IPS-18c (cell line): ENCODE measurements at regions not wholly inside any gene's neighbourhood (a gene's known extent, or its start where the extent isn't known, plus 50 kb on each side); places are given as distances from the start of the nearest gene placed in this dataset.

ENCODE experiments used
- H3K4me3 ChIP-seq: 2 replicates; pipeline ENCODE4 v1.7.0; 2013; ENCODE audit warnings: low read depth, mild to moderate bottlenecking, low read length, moderate library complexity; ENCODE audit not compliant: insufficient read depth
- H3K9me3 ChIP-seq: one replicate; pipeline ENCODE4 v1.6.1; 2013; ENCODE audit warnings: mild to moderate bottlenecking, low read length, moderate library complexity; ENCODE audit not compliant: control insufficient read depth, insufficient read depth

- no peak overlapping the region for H3K4me3 ChIP-seq
- no peaks in the 10 kb centered on the region for H3K9me3 ChIP-seq
These were observed 54.0 kb upstream of the STMND1 start for GRCh38 chr6:17047889-17048288.

GRCh38 chr6:17045581-17046322 lies 56.1 kb upstream of the STMND1 start:
- H3K4me3 ChIP-seq: no peak overlapping the region
- no peaks in the 10 kb centered on the region for H3K9me3 ChIP-seq

GRCh38 chr6:17043148-17043522 lies 58.7 kb upstream of the STMND1 start:
- no peak overlapping the region for H3K4me3 ChIP-seq
- no peaks in the 10 kb centered on the region for H3K9me3 ChIP-seq

GRCh38 chr6:17042422-17043147 lies 59.3 kb upstream of the STMND1 start:
- H3K9me3 ChIP-seq: no peaks in the 10 kb centered on the region
- H3K4me3 ChIP-seq: no peak overlapping the region

DNA sequence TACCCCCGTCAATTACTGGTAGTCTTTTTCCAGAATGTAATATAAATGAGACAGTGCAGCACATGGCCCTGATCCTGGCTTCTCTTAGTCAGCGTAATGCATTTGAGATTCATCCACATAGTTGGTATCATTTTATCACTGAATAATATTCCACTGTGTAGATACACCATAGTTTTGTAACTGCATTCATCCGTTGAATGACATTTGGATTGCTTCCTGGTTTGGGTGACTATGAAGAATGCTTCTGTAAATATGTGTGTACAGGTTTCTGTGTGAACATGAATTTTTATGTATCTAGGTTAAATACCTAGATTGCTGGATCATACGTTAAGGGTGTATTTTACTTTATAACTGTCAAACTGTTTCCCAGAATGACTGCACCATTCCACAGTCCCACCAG lies 62.6 kb upstream of the STMND1 start:
- Histone ChIP-seq H3K9me3 (no peaks in the 10 kb centered on the region), H3K4me3 (no peak overlapping the region)

DNA sequence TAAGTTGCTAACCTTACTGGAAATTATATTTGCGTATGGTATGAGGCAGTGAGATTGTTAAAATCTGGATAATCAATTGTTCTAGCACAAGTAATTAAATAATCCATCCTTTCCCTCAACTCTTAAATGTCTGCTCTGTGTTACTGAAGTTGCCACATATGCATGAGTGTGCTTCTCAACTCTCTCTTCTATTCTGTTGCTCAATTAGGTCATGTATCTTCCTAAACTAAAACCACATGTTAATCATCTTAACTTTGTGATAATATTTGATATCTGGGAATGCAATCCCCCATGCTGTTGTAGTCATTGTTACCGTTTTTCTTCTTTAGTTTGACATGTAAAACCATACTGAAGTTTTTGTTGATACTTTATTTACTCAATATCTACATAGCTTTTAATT lies 63.5 kb upstream of the STMND1 start:
- no peaks in the 10 kb centered on the region for H3K9me3 ChIP-seq
- H3K4me3 ChIP-seq: no peak overlapping the region

GRCh38 chr6:17036065-17036393 lies 65.8 kb upstream of the STMND1 start:
- peaks cover 2% of the 10 kb centered on the region for H3K9me3 ChIP-seq
- H3K4me3 ChIP-seq: no peak overlapping the region

DNA sequence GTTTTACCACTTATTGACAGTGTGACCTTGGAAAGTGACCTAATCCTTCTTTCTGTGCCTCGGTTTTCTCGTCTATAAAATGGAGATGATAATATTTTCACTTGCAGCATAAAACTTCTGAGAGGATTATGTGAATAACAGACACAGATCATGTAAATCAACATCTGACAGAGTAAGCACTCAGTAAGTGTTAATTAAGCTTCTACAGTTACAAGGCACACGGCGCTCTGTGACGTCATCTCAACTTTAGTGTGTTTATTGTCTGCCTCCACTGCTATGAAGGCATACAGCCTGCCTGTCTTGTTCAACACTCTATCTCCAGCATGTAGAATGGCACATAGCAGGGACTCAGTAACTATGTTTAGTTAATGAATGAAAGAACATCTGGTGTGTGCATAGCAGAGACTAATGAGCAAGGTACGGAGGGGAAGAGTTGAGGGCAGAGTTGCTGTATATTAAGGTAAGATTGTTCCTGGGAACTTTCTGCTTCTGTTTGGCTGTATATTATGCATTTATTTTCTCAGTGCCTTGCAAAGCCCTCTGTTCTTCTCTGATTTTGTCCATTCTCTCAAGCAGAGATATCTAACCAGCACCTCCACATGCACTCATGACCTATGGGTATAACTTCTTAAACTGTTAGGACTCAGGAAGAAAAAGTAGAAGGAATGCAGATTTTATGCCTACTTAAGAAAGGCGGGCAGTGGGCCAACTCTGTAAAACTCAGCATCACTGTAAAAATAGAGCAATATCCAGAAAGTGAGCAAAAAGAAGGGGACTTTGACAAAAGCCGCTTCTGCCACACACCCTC lies 66.4 kb upstream of the STMND1 start:
- H3K4me3 ChIP-seq: no peak overlapping the region

DNA sequence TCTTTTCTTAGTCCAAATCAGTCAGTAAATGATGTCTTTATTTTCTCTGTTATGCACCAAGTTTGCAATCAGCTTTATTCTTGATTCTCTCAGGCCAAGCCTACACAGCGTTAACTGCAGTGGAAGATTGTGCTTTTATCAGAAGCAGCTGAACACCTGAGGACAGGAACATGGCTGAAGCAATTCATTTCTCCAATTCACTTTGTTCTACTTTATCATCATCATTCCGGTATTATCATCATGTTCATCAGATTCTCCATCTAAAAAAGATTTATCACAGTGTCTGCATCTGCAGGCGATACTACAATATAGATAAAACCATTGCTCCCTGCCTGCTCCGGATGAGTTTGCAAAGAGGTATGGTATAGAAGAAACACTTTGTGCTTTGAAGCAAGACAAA lies 68.1 kb upstream of the STMND1 start:
- Histone ChIP-seq H3K9me3 (peaks cover 2% of the 10 kb centered on the region), H3K4me3 (no peak overlapping the region)

More for the DNA sequence above, 66.4 kb upstream of the STMND1 start:
- H3K9me3 ChIP-seq: peaks cover 2% of the 10 kb centered on the region

GRCh38 chr6:17032988-17033634 lies 68.7 kb upstream of the STMND1 start:
- H3K9me3 ChIP-seq: peaks cover 2% of the 10 kb centered on the region
- no peak overlapping the region for H3K4me3 ChIP-seq

DNA sequence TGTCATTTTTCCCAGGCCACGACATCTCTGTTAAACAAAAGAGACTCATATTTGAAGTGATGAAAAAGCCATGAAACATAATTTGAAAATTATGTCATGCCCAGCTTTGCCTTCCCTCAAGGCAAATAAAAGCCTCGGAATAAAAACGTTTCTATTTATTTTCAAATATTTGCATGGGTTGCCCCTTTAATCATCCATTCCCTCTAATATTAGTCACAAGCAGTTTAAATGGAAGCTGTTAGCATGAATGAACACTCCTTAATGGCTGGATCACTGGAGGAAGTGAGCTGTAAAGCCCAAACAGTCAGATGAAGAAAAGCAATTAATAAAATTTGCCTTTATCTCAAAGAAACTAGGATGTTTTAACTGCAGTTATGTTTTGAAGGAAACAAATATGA lies 69.3 kb upstream of the STMND1 start:
- Histone ChIP-seq H3K4me3 (no peak overlapping the region), H3K9me3 (peaks cover 2% of the 10 kb centered on the region)

- H3K9me3 ChIP-seq: peaks cover 2% of the 10 kb centered on the region
These were observed 69.9 kb upstream of the STMND1 start for GRCh38 chr6:17031961-17032360.

DNA sequence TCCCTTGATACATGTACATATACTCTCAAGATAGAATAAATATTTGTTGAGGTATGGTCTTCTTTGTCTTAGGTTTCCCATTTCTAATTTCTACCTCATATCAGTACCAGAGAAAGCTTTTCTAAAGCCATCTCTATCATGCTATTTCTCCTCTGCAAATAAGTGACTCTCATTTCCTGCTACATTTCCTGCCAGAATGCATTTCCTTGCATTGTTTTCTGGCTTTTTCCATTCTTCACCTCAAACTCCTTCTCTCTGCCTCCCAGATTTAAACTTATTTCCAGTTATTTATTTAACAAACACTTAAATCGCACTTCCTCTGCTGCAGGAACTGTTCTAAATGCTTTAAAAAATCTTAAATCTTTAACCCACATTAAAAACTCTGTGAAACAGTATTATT lies 74.4 kb upstream of the STMND1 start:
- peaks cover 5% of the 10 kb centered on the region for H3K9me3 ChIP-seq
- no peak overlapping the region for H3K4me3 ChIP-seq

More at GRCh38 chr6:17031961-17032360, 69.9 kb upstream of the STMND1 start:
- no peak overlapping the region for H3K4me3 ChIP-seq

DNA sequence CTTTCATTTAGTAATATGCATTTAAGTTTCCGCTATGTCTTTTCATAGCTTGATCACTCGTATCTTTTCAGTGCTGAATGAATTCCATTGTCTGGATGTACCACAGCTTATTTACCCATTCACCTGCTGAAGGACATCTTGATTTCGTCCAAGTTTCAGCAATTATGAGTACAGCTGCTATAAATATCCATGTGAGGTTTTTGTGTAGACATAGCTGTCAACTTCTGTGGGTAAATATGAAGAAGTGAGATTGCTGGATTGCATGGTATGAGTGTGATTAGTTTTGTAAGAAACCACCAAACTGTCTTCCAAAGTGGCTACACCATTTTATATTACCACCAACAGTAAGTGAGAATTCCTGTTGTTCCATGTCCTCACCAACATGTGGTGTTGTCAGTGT lies 79.2 kb upstream of the STMND1 start:
- no peak overlapping the region for H3K4me3 ChIP-seq
- peaks cover 8% of the 10 kb centered on the region for H3K9me3 ChIP-seq

DNA sequence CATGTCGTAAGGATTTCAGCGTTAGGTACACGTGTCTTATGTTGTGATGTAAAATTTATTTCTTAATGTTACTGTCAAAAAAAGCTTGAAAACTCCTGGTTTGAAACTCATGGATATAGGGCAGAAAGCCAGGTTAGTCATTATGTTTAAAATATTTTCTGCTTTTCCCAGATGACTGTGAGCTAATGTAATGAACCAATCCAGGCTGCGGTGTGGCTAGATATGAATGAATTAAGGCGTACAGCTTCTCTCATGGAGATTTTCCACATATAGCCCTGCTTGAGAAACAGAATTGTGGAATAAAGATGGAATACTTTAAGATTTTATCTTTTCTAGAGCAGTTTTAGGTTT lies 80.3 kb upstream of the STMND1 start:
- peaks cover 8% of the 10 kb centered on the region for H3K9me3 ChIP-seq

DNA sequence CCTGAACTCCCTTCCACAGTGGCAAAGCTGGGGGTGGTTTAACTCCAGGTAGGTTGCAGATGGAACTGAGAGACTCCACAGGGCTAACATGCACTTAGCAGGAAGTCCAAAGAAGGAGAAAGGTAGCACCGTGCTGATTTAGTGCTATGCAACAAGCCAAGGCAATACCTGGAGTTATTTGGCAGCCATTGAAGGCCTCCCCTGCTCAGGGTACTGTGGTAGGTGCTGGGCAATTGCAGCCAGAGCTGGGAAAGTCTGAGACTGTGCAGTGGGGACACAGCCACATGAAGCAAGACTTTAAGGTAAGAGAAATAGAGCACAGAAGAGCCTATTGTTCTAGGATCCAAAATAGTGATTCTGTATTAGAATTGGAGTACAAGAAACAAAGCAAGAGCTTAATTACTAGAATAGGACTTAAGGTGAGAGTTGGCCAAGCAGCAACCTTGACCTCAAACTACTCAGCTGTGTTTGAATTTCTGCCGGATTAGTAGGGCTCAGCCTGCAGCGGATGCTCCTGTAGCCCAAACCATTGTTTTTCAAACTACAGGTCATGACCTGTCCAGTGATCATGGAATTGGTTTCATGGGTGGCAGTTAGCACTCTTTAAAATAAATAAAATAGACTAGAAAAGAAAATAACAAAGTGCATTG lies 80.8 kb upstream of the STMND1 start:
- Histone ChIP-seq H3K4me3 (no peak overlapping the region), H3K9me3 (peaks cover 8% of the 10 kb centered on the region)

More for the DNA sequence above, 80.3 kb upstream of the STMND1 start:
- H3K4me3 ChIP-seq: no peak overlapping the region

DNA sequence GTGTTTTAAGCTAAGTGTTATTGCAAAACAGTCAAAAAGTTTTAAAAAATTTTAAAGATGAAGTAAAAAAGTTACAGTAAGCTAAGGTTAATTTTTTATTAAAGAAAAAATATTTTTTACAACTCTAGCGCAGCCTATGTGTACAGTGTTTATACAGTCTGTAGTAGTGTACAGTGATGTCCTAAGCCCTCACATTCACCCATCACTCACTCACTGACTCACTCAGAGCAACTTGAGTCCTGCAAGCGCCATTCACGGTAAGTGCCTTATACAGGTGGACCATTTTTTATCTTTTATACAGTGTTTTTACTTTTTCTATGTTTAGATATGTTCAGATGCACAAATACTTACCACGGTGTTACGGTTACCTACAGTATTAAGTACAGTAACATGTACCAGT lies 83.4 kb upstream of the STMND1 start:
- no peak overlapping the region for H3K4me3 ChIP-seq
- H3K9me3 ChIP-seq: peaks cover 2% of the 10 kb centered on the region
